AML-193 (cell line): ENCODE measurements at regions not wholly inside any gene's neighbourhood (a gene's known extent, or its start where the extent isn't known, plus 50 kb on each side); places are given as distances from the start of the nearest gene placed in this dataset.
"Not testable (repeated sequence)": the region's sequence is repeated elsewhere in the genome, so short reads cannot be mapped to it uniquely, and the experiment has no call there.

Experiments
- DNase-seq, 2 experiments: peaks; one replicate each; lab custom pipeline; 2025; lab: John Stamatoyannopoulos, UW

- DNase-seq: no peak
These were observed 476.1 kb upstream of the RBFOX1 start for GRCh38 chr16:6856578-6856977.

- no peak for DNase-seq
These were observed 479.1 kb upstream of the RBFOX1 start for GRCh38 chr16:6853565-6853964.

DNA sequence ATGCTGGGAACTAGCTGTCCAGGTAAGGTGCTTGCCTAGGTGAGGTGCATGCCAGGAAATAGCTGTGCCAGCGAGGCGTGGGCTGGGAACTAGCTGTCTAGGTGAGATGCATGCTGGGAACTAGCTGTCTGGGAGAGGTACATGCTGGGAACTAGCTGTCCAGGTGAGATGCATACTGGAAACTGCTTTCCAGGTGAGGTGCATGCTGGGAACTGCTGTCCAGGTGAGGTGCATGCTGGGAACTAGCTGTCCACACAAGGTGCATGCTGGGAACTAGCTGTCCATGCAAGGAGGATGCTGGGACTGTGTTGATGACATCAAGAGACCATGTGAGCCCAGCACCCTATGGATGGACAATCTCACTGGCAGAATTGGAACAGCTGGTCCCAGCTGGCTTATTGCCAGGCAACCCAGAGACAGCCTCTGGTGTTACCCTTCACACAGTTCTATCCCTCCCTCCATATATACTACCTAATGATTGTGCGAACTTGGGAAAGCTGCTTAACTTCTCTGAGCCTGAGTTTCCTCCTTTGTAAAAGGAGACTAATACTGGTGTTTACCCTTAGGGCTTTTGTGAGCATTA lies 479.9 kb upstream of the RBFOX1 start:
- DNase-seq: no peak

- DNase-seq: no peak
These were observed 486.2 kb upstream of the RBFOX1 start for GRCh38 chr16:6846452-6846851.

GRCh38 chr16:6841392-6841791 lies 491.3 kb upstream of the RBFOX1 start:
- no peak for DNase-seq

- DNase-seq: no peak
These were observed 494.9 kb upstream of the RBFOX1 start for GRCh38 chr16:6837722-6838121.

GRCh38 chr16:6836766-6837165 lies 495.9 kb upstream of the RBFOX1 start:
- no peak for DNase-seq

DNA sequence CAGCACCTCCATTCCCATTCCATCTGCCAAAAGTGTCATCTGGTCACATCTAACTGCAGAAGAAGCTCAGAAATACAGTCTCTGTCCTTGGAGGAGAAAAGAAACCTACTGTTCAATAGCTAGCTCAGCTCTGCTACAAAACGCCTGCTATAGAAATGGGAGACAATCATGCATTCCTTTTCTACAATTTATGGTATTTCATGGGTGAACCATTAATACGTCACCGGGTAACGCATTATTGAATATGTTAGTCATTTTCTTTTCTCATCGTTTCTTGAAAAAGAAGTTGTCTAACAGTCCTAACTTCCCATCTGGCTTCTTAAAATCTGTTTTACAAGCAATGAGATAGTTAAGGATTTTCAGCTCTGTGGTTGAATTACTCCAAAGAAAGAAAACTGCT lies 496.7 kb upstream of the RBFOX1 start:
- DNase-seq: no peak

DNA sequence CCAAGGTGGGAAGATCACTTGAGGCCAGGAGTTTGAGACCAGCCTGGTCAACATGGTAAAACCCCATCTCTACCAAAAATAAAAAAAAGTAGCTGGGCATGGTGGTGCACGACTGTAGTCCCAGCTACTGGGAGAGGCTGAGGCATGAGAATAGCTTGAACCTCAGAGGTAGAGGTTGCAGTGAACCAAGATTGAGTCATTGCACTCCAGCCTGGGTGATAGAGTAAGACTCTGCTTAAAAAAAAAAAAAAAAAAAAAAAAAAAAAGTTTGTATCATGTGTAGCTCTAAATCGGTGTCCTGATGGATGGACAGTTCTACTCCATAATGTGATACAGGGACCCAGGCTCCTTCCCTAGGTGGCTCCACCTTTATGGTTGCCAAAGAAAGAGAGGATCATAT lies 497.1 kb upstream of the RBFOX1 start:
- DNase-seq: no peak

DNA sequence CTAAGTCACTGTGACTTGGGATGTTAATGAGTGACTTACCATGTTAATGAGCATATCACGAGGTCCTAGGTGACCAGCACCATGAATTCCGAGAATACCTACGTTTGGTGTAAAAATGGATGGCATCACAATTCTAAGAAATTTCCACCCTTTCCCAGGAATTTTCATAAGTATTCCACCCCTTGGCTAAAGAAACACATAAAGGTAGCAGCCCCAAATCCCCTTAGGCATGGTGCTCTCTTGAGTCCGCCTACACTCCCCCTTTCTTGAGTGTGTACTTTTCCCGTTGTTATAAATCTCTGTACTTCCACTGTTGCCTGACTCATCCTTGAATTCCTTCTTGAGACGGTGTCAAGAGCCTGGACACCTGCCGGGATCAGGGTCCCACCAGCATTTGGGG lies 504.0 kb upstream of the RBFOX1 start:
- DNase-seq: no peak

- no peak for DNase-seq
These were observed 504.7 kb upstream of the RBFOX1 start for GRCh38 chr16:6827931-6828330.

DNA sequence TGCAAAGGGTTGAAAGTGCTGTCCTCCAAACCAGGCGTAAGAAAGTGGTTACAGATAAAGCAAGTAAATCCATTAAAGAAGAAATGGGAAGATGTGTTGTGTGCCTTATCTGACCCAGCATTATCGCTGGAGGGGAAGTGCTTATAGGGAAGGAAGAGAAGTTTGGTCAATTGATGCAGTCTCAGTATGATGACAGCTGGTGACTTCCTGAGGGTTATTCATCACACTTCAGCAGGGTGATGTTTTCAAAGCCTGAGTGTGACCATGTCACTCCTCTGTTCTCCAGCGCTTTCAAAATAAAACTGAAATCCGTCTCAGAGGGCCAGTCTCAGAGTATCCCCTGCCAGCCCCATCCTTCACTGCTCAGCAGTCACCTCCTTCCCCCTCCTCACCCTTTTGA lies 505.4 kb upstream of the RBFOX1 start:
- DNase-seq: no peak

GRCh38 chr16:6822041-6822440 lies 510.6 kb upstream of the RBFOX1 start:
- no peak for DNase-seq

GRCh38 chr16:6804461-6804860 lies 528.2 kb upstream of the RBFOX1 start:
- no peak for DNase-seq

DNA sequence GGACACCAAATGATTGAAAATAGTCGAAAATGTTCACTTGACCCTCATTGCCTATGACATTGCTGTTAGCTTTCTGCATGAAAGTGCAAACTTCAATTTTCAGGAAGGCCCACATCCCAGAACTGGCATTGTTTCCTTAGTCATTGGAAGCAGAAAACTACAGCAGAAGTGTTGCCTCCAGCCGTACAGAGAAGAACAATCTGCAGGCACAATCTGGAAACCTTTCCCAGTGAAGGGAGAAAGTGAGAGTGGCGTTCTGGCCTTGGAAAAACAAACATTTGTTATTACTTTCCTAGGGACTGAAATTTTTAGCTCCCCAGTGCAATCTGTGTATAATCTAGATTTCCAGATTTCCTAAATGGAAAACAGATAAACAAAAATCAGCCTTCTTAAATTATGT lies 529.5 kb upstream of the RBFOX1 start:
- DNase-seq: no peak

DNA sequence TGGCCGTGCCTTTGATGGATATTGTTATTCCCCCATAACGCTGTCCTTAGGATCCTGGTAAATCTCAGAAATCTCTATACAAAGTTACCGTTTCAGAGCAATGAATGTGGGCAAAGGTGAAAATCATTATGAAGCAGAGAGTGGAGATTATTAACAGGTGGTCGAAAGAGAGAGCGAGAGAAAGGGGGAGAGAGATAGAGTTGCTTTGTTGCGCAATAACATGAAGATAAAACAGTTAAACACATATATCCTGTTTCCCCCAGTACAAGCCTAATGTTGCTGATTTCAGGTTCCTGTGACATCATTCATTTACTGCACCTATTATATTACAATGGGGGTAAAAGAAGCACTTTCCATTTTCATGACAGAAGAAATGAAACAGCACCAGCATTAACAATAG lies 535.4 kb upstream of the RBFOX1 start:
- DNase-seq: no peak

DNA sequence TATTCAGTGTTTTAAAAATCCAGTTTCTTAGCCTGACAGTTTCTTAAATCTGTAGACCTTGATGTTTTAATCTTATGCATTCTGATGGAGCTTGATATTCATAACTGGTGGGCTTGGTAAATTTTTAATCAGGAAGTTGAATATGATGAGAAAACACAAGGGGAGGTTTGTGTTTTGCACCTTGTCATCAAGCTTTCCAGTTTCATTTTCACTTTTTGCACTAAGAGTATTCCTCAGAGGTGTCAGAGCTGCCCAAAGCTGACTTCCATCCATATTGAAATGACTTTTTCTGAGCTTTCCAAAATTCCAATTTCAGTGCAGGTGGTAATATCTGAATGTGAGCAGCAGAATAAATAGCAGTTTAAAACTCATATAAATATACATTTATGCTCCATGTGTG lies 555.0 kb upstream of the RBFOX1 start:
- no peak for DNase-seq

DNA sequence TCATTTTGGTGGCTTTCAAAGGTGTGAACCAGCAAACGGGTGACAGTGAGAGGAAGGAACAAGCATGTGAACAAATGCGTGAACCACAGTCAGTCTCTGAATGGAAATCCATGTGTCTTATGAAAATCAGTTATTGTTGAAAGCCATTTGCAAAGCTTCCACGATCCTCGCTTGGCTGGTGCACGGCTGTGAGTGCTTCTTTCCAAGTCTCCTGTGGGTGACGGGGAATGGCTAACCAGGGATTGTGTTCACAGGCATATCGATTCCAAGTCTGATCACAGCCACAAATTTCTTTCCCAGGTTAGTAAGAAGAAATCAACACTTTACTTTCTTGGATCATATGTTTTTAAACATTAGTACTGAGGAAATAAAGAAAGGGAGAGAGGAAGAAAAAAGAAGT lies 556.9 kb upstream of the RBFOX1 start:
- DNase-seq: no peak

GRCh38 chr16:6771956-6772355 lies 560.7 kb upstream of the RBFOX1 start:
- DNase-seq: no peak

- no peak for DNase-seq
These were observed 579.1 kb upstream of the RBFOX1 start for GRCh38 chr16:6753553-6753952.

DNA sequence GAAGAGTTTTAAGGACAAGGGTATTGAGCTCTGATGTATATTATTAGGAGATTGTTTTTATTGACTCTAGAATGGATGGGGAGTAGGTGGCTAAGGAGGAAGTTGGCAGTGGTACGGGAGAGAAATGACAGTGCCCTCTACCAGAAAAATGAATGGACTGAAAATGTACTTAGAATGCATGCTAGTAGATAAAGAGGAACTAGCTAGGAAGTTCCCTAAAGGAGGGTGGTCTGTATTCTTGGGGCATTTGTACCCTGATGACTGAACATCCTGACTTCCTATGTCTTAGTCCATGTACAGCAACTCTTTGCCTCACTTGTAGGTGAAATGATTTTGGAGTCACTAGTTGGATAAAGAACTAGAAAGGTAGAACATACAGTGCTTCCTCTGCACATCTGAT lies 581.5 kb upstream of the RBFOX1 start:
- no peak for DNase-seq

DNA sequence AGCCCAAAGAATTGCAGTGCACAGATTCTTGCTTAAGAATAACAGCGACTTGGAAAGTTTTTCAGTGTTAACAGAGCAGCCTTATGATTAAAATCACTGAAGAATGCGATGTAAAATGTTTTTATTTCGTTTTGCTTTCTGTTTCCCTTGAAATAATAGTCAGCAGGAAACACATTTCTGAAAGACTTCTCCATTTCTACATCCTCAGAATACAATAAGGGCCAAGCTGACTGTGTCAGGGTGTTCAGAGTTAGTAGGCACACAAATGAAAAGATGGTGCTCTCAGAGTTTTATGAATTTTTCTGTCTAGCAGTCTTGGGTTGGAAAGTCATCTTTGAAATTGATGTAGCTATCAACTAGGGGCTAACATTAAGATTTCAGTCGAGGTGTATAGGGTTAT lies 582.9 kb upstream of the RBFOX1 start:
- no peak for DNase-seq

- DNase-seq: not testable (repeated sequence)
These were observed 596.3 kb upstream of the RBFOX1 start for GRCh38 chr16:6736302-6736701.

DNA sequence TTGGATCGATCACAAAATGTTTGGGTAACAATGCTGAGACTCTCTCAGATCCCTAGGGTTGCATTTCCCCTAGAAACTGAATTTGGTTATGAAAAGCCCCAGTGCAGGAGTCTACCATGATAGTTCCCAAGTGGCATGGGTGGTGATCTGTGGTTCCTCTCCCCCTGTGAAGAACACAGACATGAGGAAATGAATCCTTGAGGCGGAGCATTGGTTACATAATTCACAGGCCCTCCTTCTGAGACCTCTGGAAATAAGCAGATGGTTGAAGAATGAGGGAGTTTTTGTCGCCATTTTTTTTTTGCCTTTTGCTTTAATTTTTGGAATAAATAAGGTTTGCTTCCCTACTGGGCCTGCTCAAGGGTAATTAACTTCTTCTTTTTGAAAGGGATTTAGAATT lies 597.0 kb upstream of the RBFOX1 start:
- no peak for DNase-seq

- DNase-seq: no peak
These were observed 600.5 kb upstream of the RBFOX1 start for GRCh38 chr16:6732166-6732565.
